Hepatic stellate cell (primary cell): ENCODE measurements at regions not wholly inside any gene's neighbourhood (a gene's known extent, or its start where the extent isn't known, plus 50 kb on each side); places are given as distances from the start of the nearest gene placed in this dataset.
A peak's percentile ranks its signal among the peaks of the same experiment; 100 is the strongest.

Experiments
- DNase-seq: peaks from one replicate; pipeline ENCODE4 v3.0.0; 2011; ENCODE audit warnings: low spot score

- DNase-seq: no peak
Measured at GRCh38 chr10:69740126-69740525, 61.6 kb upstream of the COL13A1 start.

- no peak for DNase-seq
Measured at GRCh38 chr10:69741252-69741651, 60.5 kb upstream of the COL13A1 start.

- DNase-seq: no peak
Measured at GRCh38 chr10:69741671-69742355, 59.9 kb upstream of the COL13A1 start.

GRCh38 chr10:69742356-69742695 is 59.4 kb upstream of the COL13A1 start:
- no peak for DNase-seq

GRCh38 chr10:69742928-69743602 is 58.6 kb upstream of the COL13A1 start:
- DNase-seq: peak; percentile 47

- no peak for DNase-seq
Measured at GRCh38 chr10:69744971-69745370, 56.7 kb upstream of the COL13A1 start.

- no peak for DNase-seq
Measured at GRCh38 chr10:69745698-69746097, 56.0 kb upstream of the COL13A1 start.

GRCh38 chr10:69747179-69747578 is 54.5 kb upstream of the COL13A1 start:
- DNase-seq: no peak

- no peak for DNase-seq
Measured at GRCh38 chr10:69748621-69749020, 53.1 kb upstream of the COL13A1 start.

GRCh38 chr10:69749178-69750010 is 52.3 kb upstream of the COL13A1 start:
- DNase-seq: peak; percentile 33

- DNase-seq: no peak
Measured at GRCh38 chr10:69750011-69750373, 51.7 kb upstream of the COL13A1 start.

GRCh38 chr10:69750725-69751124 is 51.0 kb upstream of the COL13A1 start:
- no peak for DNase-seq

- DNase-seq: no peak
Measured at GRCh38 chr10:69751214-69751613, 50.5 kb upstream of the COL13A1 start.
